ENCODE measurements at regions not wholly inside any gene's neighbourhood (a gene's known extent, or its start where the extent isn't known, plus 50 kb on each side); places are given as distances from the start of the nearest gene placed in this dataset.
"Not testable (repeated sequence)": the region's sequence is repeated elsewhere in the genome, so short reads cannot be mapped to it uniquely, and the experiment has no call there.

DNA sequence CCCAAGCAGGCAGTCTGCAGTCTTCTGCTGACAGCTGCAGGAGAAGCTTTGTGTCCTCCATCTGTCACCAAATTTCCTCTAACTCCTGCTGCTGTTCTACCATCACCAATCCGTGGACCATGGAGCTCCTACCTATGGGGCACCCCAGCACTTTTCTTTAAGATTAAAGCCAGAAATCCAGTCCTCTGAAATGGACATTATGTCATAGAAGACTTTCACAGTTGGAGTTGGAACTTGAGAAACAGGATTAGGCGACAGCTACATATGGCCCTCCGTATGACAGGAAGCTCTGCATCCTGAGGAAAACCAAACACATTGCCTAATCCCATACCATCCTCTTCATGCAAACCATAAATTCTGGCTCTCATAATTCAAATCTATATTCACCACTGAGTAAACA is 470.6 kb upstream of the GALNTL6 start:
- DNase-seq (ENCODE audit: low spot score): no peak

DNA sequence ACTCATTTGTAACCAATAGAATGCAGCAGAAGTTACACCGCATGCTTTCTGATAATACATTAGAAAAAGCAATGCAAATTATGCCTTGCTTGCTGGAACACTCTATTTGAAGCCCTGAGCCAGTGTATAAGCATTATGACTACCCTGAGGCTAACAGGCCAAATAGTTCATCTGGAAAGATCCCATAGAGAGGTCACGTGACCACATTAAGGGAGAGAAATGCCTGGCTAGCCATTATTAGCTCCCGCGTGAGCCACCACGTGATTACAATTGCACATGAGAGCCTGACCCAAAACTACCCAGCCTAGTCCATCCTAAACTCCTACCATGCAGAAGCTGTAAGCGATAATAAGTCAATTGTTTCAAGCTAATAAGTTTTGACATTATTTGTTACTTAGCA is 472.9 kb upstream of the GALNTL6 start:
- no peak for DNase-seq (ENCODE audit: low spot score)

DNA sequence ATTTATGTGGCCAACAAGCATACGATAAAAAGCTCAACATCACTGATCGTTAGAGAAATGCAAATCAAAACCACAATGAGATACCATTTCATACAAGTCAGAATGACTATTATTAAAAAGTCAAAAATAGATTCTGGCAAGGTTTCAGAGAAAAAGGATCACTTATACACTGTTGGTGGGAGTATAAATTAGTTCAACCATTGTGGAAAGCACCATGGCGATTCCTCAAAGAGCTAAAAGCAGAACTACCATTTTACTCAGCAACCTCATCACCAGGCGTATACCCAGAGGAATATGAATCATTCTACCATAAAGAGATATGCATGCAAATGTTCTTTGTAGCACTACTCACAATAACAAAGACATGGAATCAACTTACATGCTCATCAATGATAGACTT is 478.7 kb upstream of the GALNTL6 start:
- no peak for DNase-seq (ENCODE audit: low spot score)

DNA sequence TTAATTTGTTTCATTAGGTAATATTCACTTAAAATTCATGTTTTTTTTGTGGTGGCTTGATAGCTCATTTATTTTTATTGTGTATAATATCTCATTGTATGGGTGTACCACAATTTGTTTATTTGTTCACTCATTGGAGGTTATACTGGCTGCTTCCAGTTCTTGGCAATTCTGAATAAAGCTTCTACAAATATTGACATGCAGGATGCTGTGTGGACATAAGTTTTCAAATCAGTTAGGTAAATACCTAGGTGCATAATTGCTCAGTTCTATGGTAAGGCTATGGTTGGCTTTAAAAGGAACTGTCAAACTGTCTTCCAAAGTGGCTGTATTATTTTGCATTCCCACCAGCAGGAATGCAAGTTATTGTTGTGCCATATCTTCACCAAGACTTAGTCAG is 504.5 kb upstream of the GALNTL6 start:
- DNase-seq (ENCODE audit: low spot score): no peak

DNA sequence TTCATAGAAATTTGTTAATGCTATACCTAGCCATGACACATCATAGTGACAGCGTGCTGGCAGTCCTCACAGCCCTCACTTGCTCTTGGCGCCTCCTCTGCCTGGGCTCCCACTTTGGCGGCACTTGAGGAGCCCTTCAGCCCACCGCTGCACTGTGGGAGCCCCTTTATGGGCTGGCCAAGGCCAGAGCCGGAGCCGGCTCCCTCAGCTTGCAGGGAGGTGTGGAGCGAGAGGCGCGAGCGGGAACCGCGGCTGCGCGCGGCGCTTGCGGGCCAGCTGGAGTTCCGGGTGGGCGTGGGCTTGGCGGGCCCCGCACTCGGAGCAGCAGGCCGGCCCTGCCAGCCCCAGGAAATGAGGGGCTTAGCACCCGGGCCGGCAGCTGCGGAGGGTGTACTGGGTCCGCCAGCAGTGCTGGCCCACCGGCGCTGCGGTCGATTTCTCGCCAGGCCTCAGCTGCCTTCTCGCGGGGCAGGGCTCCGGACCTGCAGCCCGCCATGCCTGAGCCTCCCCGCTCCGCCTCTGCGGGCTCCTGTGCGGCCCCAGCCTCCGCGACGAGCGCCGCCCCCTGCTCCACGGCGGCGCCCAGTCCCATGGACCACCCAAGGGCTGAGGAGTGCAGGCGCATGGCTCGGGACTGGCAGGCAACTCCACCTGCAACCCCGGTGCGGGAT is 515.0 kb upstream of the GALNTL6 start:
- not testable (repeated sequence) for DNase-seq (ENCODE audit: low spot score)

DNA sequence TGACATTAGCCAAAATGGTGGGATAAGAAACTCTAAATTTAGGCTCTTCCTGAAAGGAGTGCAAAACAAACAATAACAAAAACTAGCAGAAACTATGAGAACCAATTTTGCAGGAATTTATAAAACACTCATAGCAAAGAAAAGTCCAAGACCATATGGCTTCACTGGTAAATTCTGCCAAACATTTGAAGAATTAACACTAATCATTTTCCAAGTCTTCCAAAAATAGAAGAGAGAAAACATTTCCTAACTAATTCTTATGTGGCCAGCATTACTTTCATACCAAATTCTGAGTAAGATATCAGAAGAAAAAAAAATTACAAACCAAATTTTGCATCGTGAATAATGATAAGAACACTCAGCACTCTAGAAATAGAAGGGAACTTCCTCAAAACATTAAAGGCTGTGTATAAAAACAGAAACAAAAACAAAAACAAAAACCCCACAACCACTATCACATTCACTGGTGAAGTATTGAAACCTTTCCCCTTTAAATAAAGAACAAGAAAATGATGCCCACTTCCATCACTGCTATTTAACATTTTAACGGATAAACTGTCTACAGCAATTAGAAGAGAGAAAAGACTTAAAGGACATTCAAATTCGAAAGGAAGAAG is 524.3 kb upstream of the GALNTL6 start:
- no peak for DNase-seq (ENCODE audit: low spot score)

DNA sequence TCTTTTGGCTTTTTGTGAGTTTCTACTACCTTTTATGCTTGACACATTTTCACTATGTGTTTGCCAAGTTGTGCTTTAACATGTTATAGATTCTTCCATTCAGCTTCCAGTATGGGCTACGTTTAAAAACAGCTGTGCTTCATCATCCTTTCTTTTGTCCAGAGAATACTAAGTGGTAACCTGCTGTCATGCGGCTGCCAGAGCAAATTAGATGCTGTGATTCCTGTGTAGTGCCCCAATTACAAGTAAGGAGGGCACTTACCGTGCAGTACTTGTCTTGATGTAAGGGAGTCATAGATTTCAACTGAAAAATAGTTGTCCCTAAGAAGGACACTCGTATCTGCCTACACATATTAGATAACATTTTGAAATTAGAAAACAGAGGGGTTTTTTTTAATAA is 531.8 kb upstream of the GALNTL6 start:
- no peak for DNase-seq (ENCODE audit: low spot score)

DNA sequence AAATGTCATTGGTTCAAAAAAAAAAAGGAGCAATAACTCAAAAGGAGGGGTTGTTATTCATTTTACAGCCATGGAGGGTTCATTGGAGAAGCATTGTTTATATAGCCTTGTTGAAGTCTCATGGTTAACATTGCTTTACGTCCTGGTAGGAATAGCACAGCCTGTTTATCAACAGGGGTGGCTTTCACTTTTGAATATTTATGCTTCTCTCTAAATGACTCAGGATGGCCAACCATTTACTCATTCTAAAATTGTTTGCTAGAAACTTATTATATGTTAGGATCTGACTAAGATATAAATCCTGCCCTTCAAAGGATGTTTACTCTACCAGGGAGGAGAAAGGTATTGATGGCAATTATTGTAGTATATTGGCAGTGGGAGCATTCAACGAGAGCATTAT is 534.1 kb upstream of the GALNTL6 start:
- DNase-seq (ENCODE audit: low spot score): no peak

DNA sequence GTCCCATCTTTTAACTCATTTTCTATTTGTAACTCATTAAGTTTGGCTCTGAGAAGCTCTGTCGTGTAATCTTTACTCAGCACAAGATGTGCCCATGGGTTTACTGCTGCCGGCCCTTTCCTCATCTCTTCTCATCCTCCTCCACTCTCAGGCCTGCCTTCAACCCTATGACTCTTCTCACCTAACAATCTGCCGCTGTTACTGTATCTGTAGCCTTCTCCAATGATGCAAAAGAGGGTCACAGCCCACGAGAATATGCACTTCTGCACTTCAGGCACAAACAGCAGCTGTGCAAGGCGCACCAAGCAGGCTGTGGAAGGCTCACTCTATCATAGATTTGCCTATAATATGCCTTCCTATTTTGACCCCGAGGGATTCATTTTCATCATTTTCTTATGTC is 546.5 kb upstream of the GALNTL6 start:
- no peak for DNase-seq (ENCODE audit: low spot score)

DNA sequence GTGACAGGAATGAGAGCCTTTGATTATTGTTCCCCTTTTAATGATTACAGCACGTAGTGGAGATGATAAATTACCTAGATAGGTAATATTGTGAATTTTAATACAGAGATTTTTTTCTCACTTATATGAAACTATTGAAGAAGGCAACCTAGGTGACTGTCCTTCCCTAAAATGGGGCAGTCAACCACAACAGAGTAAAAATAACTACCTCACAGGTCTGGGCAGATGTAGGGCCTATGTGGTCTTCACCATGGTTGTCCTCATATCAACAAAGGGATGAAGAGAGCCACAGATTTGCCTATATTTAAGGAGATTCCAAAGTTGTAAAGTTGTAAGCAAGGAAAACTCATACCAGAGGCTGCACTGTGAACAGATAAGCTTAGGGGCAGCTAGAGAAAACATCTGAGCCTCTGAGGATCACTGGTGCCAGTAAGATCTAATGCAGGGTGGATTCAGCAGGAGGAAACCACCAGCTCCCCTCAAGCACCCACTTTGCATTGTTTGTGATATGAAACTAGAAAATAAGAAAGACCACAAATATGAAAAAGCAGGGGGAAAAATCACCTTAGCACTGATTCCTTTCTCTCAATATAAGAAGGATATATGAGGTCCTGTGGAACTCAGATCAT is 547.9 kb upstream of the GALNTL6 start:
- no peak for DNase-seq (ENCODE audit: low spot score)

DNA sequence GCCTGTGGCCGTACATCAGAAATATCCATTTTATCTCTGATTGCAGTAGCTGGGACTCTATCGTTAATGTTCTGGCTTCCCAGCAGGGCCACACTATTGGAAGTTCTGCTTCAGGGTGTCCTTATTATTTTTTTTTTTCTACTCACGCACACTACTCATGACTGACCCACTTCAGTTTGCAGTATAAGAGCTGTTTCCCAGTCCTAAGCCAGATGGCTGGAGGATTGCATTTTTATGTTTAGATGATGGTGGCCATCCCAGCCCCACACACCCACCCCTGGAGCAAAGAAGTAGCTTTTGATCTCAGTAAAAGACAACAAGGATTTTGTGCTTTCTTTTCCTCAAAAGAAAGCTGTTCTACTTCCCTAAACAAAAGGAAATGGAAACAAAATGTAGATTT is 557.0 kb upstream of the GALNTL6 start:
- DNase-seq (ENCODE audit: low spot score): no peak

DNA sequence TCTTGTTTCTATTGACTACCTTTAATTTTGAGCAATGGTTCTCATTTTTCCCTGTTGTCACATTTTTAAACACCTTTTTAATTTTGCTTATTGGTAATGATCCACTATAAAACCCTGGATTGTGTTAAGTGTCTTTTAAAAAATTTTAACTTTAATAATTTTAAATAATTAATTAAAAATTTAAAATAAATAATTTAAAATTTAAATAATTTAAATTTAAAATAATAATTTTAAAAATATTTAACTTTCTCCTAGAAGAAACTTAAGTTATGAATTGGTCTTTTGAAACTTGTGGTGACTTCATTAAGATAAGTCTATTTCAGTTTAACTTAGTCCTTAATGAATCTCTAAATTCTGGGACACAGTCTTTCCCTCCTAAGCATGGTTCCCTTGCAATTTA is 566.3 kb upstream of the GALNTL6 start:
- DNase-seq (ENCODE audit: low spot score): no peak

DNA sequence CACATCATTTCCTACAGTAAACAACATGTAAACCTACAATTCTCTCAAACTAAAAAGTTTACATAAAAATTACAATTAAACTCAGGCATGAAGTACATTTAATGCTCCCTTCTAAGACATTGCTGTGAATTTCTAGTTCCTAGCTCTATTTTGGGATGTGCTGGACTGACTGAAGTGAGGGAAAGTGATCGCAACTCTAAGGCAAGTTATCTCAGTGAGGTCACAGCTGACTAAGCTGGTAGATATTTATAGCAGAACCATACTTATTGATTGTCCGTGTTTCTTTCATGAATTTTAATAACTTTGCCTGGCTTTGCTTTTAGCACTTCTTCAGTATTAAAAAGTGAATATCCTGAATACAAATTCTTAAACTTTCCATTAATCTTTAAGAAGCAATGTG is 570.4 kb upstream of the GALNTL6 start:
- DNase-seq (ENCODE audit: low spot score): no peak

DNA sequence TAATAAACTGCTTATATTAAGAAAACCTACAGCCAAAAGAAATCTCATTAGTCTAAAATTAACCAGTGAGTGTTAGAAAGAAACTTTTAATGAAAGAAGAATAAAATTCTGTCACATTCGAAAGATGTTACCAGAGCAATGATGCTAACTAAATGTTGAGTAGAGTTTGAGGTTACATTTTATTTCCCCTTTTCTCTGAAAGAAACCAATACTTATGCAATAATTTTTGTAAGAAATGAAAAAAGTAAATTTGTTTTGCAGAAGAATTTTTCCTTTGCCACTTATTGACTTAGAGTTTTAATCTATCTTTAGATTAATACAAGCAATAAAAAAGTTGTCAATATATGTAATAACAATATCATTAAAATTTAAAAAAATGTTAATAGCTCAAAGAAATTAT is 574.0 kb upstream of the GALNTL6 start:
- DNase-seq (ENCODE audit: low spot score): no peak

DNA sequence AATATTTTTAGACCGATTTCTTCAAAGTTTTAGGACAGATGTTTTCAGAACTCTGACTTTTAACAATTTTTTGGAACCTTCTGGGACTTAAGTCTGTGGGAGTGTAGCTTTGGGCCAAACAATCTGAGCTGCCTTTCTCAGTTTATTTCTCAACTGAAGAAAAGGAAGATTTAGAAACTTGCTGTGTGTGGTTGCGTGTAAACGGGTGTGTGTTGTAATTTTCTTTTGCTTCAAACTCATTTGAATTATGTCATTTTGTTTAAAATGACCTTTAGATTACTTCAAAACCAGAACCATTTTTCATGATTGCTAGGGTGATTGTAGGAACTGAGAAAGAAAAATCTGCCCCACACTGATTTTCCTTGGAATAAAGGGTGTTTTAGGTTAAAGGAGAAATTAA is 577.7 kb upstream of the GALNTL6 start:
- DNase-seq (ENCODE audit: low spot score): no peak

DNA sequence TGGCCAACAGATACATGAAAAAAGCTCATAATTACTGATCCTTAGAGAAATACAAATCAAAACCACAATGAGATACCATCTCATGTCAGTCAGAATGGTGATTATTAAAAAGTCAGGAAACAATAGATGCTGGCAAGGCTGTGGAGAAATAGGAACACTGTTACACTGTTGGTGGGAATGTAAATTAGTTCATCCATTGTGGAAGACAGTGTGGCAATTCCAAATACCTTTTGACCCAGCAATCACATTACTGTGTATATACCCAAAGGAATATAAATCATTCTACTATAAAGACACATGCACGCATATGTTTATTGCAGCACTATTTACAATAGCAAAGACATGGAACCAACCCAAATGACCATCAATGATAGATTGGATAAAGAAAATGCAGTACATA is 583.9 kb upstream of the GALNTL6 start:
- not testable (repeated sequence) for DNase-seq (ENCODE audit: low spot score)

DNA sequence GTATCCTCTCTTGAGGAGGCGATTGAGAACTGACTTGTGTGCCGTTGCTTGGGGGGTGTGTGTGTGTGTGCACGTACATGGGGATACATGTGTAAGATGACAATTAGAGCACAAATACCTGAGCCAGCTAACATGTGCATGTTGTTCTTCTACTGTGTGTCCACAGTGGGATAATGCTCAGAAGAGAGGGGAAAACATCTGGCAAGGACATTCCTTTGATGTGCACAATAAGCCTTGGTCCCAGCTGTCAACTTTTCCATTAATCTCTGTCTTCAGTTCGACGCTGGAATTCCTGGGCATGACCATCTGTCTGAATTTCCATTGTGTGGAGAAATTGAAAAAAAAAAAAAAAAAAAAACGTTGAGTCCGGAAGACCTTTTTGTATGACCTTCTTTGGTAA is 592.0 kb upstream of the GALNTL6 start:
- DNase-seq (ENCODE audit: low spot score): no peak

DNA sequence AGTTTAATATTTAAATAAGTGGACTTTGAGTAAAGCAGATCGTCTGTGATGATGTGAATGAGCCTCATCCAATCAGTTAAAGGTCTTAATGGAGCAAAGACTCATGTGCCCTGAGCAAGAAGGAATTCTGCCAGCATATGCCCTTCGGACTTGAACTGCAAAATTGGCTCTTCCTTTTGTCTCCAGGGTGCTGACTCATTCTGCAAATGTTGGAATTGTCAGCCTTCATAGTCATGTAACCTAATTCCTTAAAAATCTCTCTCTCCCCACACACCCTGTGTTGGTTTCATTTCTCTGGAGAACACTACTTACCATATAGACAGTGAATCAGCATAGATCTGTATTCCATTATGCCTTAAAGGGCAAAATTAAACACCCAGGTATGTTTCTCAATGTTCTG is 609.8 kb upstream of the GALNTL6 start:
- DNase-seq (ENCODE audit: low spot score): no peak

DNA sequence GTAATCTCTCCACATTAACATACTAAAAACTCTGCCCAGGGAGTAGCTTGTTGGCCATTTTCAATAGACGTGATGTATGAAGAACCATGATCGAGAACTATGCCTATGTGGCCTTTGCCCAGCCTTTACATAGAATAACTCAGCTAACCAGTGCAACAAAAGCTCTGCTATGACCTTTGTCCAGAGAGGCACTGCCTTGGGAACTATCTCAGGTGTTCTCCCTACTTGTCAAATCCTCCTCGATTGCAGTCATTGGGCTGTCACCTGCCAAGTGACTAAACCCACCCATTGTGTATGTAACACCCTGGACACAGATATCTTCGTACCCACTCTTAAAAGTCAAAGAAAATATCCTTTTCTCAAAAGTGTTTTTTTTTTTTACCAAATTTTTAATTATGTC is 610.3 kb upstream of the GALNTL6 start:
- no peak for DNase-seq (ENCODE audit: low spot score)

DNA sequence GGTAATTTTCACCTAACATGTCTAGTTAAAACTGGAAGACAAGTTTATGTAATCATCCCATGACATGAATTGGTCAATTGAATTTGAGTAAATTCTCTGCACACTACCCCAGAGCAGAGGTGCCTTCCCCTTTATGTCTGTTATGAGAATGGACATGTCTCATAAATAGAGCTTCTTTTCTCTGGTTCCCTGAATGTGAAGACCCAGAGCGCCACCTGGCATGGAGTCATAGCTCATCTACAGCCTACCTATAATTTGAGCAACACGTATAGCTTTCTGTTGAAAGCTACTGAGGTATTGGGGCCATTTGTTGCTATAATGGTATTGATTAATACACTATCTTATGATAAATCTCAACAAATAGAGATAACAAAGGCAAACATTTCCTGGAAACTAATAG is 626.5 kb upstream of the GALNTL6 start:
- DNase-seq (ENCODE audit: low spot score): no peak

DNA sequence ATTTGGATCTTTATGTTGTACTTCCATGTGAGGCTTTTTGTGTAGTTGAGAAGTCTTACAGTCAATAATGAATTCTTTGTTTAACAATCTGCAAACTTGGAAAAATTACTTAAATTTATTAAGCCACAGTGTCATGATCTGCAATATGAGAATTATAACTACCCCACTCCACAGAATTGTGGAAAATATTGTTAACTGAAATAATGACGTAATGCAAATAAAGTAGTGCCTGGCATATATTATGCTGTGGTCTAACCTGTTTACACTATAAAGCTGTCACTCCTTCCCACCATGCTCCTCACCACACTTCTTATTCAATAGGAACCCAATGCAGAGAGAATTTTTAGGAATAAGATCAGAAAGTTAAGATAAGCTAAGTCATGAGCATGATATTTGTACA is 632.1 kb upstream of the GALNTL6 start:
- no peak for DNase-seq (ENCODE audit: low spot score)

DNA sequence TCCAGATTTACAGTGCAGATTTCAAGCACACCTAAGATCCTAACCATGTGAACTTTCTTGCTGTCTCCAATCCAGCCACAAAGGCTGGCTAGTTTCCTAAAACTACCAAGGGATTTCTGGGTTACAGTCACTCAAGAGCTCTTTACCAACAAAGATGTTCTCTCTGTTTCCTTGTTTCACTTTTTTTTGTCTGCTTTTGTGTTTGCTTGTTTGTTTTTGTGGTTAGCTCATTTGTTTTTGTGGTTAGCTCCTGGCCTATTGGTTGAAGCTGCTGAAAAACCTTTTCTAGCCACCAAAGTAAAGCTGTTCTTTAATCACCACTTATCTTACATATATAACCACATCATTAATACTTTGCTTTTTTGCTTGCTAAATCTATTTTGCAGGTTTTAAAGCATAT is 642.5 kb upstream of the GALNTL6 start:
- DNase-seq (ENCODE audit: low spot score): no peak

DNA sequence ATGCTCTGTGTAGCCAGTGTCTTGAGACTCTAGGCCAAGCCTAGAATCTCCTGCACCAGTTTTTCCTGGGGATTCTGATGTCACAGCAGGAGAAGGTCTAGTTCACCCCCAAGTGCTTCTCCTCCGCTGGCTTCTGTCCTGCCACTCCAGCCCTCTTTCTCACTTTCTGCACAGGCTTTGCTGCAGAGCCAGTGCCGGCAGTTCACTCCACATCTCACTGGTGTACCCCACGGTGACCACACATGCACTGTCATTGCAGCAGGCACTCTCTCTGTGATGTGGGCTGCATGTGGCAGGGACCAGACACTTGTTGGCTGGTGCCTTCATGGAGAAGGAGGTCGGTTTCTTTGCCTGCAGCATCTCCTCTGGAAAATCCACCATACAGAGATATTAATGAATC is 643.8 kb upstream of the GALNTL6 start:
- no peak for DNase-seq (ENCODE audit: low spot score)

DNA sequence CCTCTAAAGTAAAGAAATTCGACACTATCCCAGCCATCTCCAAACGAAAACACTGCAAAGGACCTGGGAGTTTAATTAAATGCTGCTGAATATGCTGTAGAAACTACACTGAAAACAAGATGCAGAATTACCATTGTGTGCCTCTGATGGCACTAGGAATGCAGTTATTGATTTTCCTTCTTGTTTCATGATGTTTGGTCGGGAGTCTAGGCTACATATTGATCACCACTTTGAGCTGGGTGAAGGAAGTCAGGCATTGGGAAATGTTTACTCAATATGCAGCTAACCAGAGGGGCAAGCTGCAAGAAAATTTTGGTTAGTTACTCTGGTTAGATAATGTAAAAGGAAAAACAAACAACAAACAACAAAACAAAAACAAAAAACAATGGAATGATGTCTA is 650.7 kb upstream of the GALNTL6 start:
- no peak for DNase-seq (ENCODE audit: low spot score)
